ENCODE measurements at regions not wholly inside any gene's neighbourhood (a gene's known extent, or its start where the extent isn't known, plus 50 kb on each side); places are given as distances from the start of the nearest gene placed in this dataset.
"Not testable (repeated sequence)": the region's sequence is repeated elsewhere in the genome, so short reads cannot be mapped to it uniquely, and the experiment has no call there.

DNA sequence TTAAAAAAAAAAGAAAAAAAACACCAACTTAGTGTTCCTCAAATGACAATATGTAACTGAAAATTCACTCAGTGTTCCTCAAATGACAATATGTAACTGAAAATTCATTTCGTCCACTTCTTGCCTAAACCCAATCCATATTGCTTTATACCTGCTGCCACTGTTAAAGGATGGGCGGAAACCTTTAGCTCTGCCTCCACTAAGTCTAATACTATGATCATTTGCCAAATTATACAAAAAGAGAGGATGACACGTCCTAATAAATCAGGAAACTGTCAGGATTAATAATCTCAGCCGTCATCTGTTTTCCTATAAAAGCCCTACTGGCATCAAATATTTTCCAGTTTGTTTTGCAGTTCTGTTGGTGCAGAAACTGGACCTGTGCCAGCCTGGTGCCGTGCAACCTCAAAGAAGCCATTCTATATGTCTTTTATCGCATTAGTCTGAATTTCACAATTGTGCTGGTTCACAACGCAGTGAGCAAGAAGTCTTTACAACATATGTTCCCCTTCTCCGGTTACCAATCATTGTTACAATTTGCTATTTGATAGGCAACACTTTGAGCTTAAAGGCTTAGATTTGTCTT is 160.4 kb upstream of the KCNH8 start:
- DNase-seq (ENCODE audit: low read depth in 2 of 2), result no peak

DNA sequence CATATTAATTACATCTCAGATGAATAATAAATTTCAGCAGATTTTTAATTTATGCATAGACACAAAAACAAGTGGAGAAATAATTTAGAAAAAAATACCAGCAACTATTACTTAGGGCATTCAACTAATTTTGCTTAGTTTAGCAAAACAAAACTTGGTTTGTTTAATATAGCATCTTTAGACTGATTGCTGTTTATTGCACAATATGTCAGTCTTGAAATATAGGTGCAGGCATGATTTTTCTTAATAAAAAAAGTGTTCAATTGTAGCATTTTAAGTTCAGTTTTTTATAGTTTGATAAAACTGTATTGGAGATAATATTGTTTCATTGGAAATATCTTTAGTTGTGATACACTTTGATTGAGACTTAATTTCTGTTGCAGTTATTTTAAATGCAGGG is 161.2 kb upstream of the KCNH8 start:
- DNase-seq (ENCODE audit: low read depth in 2 of 2), result no peak

DNA sequence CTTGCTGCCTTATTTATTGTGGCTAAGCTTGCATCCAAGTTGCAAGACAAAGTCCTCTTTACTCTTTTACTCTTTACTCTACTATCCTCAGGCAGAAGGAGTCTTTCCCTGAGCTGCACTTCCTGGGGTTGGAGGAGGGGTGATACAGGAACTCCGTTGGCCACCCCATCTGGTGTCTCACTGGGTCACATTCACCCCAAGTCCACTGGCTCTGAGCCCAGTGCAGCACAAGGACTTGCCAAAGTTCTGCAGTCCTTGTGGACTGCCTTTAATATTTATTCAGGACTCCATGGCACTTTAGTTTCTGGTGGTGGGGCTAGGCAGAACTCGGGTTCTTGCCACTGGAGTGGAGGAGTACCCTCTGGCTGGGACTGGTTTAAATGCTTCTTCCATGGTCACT is 165.4 kb upstream of the KCNH8 start:
- no peak for DNase-seq (ENCODE audit: low read depth in 2 of 2)

DNA sequence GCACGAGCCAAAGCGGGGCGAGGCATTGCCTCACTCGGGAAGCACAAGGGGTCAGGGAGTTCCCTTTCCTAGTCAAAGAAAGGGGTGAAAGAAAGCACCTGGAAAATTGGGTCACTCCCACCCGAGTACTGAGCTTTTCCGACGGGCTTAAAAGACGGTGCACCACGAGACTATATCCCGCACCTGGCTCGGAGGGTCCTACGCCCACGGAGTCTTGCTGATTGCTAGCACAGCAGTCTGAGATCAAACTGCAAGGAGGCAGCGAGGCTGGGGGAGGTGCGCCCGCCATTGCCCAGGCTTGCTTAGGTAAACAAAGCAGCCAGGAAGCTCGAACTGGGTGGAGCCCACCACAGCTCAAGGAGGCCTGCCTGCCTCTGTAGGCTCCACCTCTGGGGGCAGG is 172.2 kb upstream of the KCNH8 start:
- not testable (repeated sequence) for DNase-seq (ENCODE audit: low read depth in 2 of 2)

DNA sequence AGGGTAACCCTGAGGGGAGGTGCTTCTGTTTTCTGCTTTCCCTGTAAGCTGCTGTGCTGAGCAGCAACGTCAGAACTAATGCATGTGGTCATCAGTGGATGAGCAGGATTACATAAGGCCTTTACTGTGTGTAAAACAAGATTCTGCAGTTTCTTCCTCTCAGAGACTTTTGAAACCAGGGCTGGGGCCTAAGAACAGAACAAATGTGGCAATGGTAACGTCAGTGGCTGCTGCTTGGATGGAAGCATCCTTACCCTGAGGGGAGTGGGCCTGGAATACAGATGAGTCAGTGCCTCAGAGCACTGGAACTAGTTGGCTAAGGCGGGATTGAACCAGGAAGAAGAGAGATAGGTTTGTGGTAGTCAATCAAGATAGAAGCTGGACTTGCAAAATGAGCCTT is 180.2 kb upstream of the KCNH8 start:
- DNase-seq (ENCODE audit: low read depth in 2 of 2), result no peak

DNA sequence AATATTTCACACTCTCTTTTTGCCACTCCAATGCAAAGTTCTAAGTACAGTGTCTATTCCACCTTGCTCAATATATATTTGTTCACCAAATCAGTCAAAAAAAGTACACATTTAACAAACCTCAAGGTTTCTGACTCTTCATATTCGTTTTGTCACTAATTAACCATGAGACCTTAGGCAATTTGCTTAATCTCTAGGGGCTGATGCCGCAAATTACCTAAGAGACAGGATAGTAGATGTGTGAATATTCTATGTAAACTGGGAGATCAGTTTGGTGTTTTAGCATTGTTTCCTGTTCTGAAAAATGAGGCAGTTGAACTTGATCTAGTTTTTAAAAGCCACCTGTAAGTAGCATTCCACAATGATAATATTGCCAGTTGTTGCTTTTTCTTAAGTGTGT is 182.5 kb upstream of the KCNH8 start:
- no peak for DNase-seq (ENCODE audit: low read depth in 2 of 2)

DNA sequence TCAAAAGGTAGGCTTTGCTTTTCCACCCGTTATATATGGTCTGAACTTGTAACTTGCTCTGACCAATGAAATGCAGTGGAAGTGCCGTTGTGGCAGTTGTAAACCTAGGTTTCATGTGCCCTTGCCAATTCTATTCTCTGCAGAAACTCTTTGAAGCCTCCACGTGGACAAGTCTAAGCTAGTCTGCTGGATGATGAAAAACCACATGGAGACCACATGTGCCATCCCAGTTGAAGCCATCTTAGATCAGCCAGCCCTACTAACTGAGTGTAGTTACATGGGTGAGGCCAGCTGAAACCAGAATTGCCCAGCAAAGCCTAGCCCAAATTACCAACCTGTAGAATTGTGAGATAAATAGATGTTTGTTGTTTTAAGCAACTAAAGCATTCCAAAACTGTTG is 183.7 kb upstream of the KCNH8 start:
- no peak for DNase-seq (ENCODE audit: low read depth in 2 of 2)

DNA sequence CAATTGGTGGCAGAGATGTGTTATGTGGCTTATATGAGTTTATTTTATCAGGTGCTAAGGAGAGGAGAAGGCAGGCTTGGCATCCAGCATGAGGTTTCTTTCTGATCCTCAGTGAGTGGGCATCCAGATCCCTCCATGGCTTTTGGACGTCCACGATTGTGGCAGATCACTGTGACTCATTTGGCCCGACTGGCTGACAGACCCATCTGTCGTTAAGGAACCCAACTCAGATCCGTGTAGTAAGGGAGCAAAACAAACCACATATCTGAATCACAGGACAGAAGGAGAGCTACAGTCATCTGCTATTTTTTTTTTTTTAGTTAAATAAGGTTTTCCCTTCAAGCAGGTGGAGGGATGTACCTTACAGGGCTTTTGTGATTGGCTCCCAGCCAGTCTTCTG is 197.0 kb upstream of the KCNH8 start:
- DNase-seq (ENCODE audit: low read depth in 2 of 2), result no peak

DNA sequence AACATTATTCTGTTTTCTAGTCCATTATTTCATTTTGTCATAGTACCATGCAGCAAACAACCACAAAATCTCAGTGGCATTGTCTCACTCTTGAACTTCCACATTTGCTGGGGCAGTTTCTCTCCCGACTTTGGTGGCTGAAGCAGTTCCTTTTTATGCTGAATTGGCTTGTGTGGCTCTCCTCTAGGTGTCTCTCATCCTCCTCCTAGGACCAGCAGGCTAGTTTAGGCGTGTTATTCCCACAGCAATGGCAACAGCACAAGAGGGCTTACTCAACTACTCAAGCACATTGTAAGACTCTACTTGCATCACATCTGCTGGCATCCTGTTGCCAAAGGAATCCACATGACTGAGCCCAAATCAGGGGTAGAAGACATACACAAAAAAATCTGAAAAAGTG is 201.8 kb upstream of the KCNH8 start:
- no peak for DNase-seq (ENCODE audit: low read depth in 2 of 2)

DNA sequence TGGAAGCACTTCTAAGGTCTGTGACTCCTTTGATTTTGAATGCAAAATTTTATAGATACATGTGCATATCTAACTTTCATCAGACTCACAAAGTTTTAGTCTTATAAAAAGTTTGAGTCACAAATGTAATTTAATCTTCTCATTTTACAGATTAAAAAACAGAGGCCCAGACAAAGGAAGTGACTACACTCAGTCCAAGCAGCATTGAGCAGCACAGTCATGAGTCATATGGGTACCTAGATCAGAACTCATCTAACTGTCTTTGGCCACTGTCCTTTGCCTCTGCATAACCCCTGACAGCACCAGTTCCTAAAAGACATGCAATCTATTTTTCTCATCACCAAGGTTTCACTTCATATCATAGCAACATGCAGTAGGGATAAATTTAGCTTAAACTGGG is 210.7 kb upstream of the KCNH8 start:
- no peak for DNase-seq (ENCODE audit: low read depth in 2 of 2)

DNA sequence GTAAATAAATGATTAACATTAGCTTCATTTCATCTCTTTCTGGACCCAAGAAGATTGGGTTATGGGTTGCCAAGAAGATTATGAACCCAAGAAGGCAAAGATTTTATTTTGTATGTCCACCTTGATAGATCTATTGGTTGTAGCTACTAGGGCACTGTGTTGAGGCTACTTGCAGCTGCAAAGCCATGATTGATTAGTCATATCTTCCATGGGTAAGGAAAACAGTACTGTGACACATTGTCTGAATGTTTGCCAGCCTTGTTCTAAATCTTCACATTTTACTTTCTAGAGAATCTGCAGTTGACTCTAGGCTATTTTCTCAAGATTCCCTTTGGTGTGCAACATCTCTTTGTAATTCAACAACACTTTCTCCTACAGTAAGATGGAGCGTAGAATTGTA is 229.2 kb upstream of the KCNH8 start:
- DNase-seq (ENCODE audit: low read depth in 2 of 2), result no peak

DNA sequence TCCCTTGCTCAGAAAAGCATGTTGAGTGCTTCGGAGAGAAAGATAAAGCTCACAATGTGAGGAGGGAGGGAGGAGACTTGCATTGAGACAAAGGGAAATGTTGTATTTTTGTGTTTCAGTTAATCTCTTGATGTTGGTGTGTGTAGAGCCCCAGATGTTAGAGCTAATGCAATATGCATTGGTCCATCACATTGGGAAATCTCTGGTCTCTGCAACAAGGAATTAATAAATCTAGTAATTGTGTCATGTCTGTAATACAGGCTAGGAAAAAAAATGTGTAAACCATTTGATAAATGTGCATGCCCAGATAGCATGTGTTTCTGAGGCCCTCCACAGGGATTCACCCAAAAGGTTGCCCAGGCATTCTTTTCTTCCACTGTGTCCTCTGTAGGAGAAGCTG is 230.4 kb upstream of the KCNH8 start:
- no peak for DNase-seq (ENCODE audit: low read depth in 2 of 2)

DNA sequence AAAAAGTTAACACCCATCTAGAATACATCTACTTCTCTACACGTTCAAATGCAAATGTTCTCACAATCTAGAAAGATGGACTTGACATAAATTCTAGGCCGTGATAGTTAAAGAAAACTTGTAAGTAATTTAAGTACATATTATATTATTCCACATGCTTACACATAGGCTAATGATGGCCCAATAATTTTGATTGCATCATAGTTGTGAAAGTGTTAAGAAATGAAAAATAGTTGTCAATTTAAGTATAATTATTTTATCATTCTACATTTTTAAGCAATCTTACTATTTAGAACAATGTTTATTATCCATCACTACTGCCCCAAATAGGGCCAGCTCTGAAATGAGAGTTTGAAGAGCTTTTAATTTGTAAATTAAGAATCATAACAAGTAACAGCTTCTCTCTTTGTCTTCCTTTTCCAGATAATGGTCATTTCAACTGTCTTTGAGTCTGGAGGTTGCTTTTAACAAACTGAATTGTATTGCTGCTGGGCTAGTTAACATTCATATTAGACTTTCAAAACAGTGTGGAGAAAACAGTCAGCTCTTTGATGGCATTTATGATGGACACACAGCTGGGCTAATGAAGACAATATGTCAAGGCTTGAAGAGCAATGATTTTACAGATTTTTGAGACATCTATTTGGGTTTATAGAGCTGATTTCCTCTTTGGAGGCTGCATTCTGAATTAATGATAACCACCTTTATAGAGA is 246.1 kb upstream of the KCNH8 start:
- DNase-seq (ENCODE audit: low read depth in 2 of 2), result no peak

DNA sequence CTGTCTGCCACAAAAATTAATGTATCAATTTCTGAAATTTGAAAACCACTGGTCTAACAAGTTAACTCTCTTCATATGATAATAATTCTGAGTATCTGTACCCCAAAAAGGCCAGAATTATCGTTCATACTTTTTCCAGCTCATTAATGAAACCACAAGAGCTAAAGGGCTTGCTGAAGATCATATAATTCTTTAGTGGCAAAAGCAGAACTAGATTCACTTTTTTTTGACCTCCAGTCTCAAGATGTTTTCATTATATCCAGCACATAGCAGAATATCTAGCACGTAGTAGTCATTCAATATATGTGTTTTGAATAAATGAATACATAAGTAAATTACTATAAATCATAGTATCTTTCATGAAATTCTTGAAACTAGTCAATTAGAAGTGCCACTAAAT is 246.7 kb upstream of the KCNH8 start:
- no peak for DNase-seq (ENCODE audit: low read depth in 2 of 2)

DNA sequence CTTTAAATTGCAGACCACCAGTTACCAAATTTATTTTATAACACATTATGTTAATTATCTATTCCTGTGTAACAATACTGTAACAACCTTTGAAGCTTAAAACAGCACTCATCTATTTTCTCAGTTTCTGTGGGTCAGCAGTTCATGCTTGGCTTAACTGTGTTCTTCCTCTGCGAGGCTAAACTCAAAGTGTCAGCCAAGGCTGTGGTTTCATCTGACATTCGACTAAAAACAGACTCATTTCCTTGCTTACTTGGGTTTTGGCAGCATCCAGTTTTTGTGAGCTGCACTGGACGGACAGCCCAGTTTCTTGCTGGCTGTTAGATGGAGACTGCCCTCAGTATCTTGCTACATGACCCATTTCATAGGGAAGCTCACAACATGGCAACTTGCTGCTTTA is 247.3 kb upstream of the KCNH8 start:
- DNase-seq (ENCODE audit: low read depth in 2 of 2), result no peak

DNA sequence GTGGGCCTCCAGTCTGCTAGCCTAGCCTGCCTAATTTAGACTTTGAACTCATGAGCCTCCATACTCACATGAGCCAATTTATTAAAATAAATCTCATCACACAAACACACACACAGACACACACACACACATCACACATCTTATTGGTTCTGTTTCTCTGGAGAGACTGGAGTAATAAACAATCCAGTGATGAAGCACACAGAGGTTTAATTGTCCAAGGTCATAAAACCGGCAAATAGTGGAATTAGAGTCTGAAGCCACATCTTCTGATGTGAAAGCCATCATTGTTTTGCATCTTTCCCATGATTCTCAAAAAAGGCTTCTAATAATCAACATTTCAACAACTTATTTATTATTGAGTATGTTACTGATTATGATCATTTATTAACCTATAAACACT is 249.4 kb upstream of the KCNH8 start:
- no peak for DNase-seq (ENCODE audit: low read depth in 2 of 2)

DNA sequence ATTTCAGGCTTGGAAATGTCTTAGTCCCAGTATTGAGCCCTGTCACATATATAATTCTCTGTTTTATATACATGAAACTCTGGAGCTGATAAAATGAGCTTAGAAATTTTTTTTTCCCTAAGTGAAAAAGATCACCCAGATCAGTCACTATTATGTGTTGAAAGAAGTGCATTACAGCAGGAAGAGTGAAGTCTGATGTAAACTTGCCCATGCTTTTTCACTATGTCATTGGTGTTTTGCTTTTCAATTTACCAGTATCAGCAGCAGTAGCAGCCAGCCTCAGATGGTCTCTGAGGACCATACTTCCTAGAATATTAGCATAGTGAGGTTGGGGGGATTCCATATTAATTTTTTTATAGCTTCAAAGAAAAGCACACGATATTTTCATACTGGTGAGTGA is 255.6 kb upstream of the KCNH8 start:
- DNase-seq (ENCODE audit: low read depth in 2 of 2), result no peak

DNA sequence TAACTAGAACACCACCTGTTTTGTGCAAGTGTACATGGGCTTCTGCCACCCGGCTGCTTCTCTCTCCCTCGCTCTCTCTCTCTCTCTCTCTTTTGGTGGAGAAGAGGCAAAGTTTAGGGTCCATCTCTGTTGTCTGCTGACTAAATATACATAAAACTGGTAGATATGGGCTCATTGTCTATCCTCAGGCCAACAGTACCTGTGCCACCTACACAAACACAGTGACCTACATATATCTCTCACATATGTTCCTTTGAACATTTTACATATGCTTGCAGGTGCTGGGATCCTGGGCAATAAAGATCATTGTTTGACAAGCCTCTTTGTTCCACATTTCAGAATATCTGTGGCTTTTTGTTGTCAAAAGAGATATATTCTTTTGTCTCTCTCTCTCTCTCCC is 256.3 kb upstream of the KCNH8 start:
- DNase-seq (ENCODE audit: low read depth in 2 of 2), result no peak

DNA sequence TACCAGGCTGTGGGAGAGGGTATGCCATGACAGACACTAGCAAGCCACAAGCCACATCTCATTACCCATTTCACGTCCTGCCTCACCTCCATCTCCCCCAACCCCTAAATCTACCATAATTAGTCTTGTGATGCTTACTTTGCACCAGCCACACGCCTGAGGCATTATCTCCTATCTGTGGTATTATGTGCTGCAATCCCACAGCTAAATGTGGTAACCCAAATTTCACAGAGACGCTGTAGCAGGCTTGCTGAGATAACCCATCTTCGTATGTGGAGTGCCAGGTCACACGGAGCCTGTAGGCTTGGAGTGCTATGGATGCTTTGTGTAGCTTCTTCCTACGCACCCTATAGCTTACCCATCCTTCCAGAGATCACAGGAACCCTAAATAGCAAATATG is 256.7 kb upstream of the KCNH8 start:
- DNase-seq (ENCODE audit: low read depth in 2 of 2), result no peak

DNA sequence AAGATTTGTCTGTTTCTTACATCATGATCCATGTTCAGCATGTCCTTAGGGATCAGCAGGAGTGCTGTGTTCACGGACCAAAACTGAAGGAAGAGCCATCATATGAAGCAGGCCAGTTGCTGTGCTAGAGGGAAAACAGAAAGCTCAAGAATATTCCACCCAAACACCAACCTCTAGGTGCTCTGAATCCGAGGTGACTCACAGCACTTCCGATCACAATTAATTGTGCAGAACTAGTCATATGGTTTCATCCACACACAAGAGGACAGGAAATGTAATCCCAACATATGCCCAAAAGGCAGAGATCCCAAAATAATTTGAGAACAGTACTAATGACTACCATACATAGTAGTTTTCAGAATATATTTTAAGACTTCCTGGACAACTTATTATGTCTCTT is 257.9 kb upstream of the KCNH8 start:
- DNase-seq (ENCODE audit: low read depth in 2 of 2), result no peak

DNA sequence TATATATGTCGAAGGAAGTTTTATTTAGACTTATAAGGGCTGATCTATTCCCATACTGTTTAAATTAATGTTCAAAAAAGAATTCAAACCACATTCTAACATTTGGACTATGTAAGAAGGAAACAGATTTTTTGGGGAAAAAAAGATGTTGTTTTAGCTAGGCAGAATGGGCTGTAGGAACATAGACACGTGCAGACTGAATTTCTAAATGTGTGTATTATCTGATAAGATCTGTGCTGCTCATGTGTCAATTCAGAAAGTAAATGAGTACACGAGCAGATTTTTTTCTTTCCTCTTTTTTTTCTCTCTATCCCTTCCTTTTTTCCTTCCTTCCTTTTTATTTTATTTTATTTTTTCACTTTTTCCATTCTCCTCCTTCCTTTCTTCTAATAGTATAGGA is 259.5 kb upstream of the KCNH8 start:
- no peak for DNase-seq (ENCODE audit: low read depth in 2 of 2)

DNA sequence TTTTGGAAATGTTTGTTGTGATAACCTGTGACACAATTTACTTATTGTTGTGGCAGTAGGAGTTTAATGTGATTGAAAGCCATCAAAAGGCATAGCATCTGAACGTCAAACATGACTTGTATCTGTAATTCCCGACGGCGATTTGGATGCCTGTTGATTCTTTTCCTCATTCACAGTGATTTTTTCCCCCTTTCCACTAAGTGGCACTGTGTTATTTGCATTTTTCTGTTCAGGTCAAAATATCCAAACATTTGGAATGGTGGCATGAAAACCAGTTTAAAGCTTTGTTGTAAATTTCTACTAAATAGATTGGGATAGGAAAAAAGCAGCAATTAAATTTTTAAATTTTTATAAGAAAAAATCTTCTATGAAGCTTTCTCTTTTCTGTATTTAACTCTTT is 259.9 kb upstream of the KCNH8 start:
- DNase-seq (ENCODE audit: low read depth in 2 of 2), result no peak

DNA sequence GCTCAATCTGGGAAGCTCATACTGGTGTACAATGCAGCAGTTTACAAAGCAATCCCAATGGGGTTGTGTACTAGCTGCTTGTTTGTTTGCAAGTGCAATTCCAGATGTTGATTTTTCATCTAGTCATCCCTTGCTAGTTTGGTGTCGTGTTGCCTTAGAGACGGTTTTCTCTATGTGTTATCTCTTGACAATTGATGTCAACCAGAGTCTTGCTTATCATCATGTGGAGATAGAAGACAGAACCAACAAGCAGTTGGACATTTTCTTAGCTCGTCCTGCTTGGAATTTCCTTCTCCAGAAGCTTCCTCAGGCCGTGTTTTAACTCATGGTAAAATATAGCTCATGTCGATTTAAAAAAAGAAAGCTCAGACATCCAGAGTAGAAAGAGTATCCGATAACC is 262.0 kb upstream of the KCNH8 start:
- no peak for DNase-seq (ENCODE audit: low read depth in 2 of 2)

DNA sequence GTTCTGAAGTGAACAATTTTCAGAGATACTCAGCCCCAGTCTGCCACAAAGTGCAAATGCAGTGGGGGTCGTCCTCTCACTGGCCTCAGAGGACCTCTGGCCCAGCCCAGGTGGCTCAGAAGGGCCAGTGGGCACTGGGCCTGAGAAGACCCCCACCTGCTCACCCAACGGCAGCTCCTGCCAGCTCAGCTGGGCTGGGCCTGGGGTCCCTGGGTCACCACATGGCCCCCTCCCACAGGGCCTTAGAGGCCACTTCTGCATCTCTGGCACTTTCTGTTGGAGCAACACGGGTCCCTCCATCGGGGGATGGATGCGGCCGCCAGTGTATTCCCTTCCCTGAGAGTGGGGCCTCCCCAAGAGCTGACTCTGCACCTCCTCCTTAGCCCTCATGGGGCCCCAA is 262.7 kb upstream of the KCNH8 start:
- DNase-seq (ENCODE audit: low read depth in 2 of 2), result no peak

Data from stimulated activated CD4-positive, alpha-beta T cell treated with anti-CD3 and anti-CD28 coated beads, Interleukin-1b, Interleukin-23, amount 100 ng/mL, for 1 hour (primary cell).